ENCODE measurements at regions not wholly inside any gene's neighbourhood (a gene's known extent, or its start where the extent isn't known, plus 50 kb on each side); places are given as distances from the start of the nearest gene placed in this dataset.
"Not testable (repeated sequence)": the region's sequence is repeated elsewhere in the genome, so short reads cannot be mapped to it uniquely, and the experiment has no call there.

GRCh38 chrX:125378205-125378604 lies 58.5 kb downstream of the TEX13C start:
- no peak for DNase-seq (ENCODE audit: low spot score)

- DNase-seq (ENCODE audit: low spot score), result no peak
Observed at GRCh38 chrX:125378770-125379169, 59.1 kb downstream of the TEX13C start.

GRCh38 chrX:125382148-125382628 lies 62.5 kb downstream of the TEX13C start:
- no peak for DNase-seq (ENCODE audit: low spot score)

- no peak for DNase-seq (ENCODE audit: low spot score)
Observed at GRCh38 chrX:125382889-125383288, 63.2 kb downstream of the TEX13C start.

GRCh38 chrX:125384867-125385266 lies 65.2 kb downstream of the TEX13C start:
- DNase-seq (ENCODE audit: low spot score), result no peak

- DNase-seq (ENCODE audit: low spot score), result no peak
Observed at GRCh38 chrX:125387945-125388344, 68.3 kb downstream of the TEX13C start.

GRCh38 chrX:125394449-125394848 lies 74.8 kb downstream of the TEX13C start:
- DNase-seq (ENCODE audit: low spot score), result no peak

- DNase-seq (ENCODE audit: low spot score), result no peak
Observed at GRCh38 chrX:125395626-125396025, 76.0 kb downstream of the TEX13C start.

GRCh38 chrX:125398959-125399440 lies 79.3 kb downstream of the TEX13C start:
- no peak for DNase-seq (ENCODE audit: low spot score)

GRCh38 chrX:125402807-125403206 lies 83.1 kb downstream of the TEX13C start:
- DNase-seq (ENCODE audit: low spot score), result no peak

- DNase-seq (ENCODE audit: low spot score), result no peak
Observed at GRCh38 chrX:125404667-125405160, 85.0 kb downstream of the TEX13C start.

- DNase-seq (ENCODE audit: low spot score), result no peak
Observed at GRCh38 chrX:125405339-125405738, 85.7 kb downstream of the TEX13C start.

- no peak for DNase-seq (ENCODE audit: low spot score)
Observed at GRCh38 chrX:125407314-125407713, 87.6 kb downstream of the TEX13C start.

- no peak for DNase-seq (ENCODE audit: low spot score)
Observed at GRCh38 chrX:125420809-125421208, 101.1 kb downstream of the TEX13C start.

GRCh38 chrX:125422986-125423385 lies 103.3 kb downstream of the TEX13C start:
- DNase-seq (ENCODE audit: low spot score), result no peak

GRCh38 chrX:125424536-125424935 lies 104.9 kb downstream of the TEX13C start:
- no peak for DNase-seq (ENCODE audit: low spot score)

GRCh38 chrX:125436855-125437254 lies 117.2 kb downstream of the TEX13C start:
- DNase-seq (ENCODE audit: low spot score), result no peak

- no peak for DNase-seq (ENCODE audit: low spot score)
Observed at GRCh38 chrX:125439194-125439849, 119.7 kb downstream of the TEX13C start.

GRCh38 chrX:125444659-125445058 lies 125.0 kb downstream of the TEX13C start:
- no peak for DNase-seq (ENCODE audit: low spot score)

GRCh38 chrX:125475482-125475881 lies 155.8 kb downstream of the TEX13C start:
- DNase-seq (ENCODE audit: low spot score), result no peak

GRCh38 chrX:125492439-125492838 lies 172.8 kb downstream of the TEX13C start:
- no peak for DNase-seq (ENCODE audit: low spot score)

GRCh38 chrX:125493004-125493403 lies 173.3 kb downstream of the TEX13C start:
- DNase-seq (ENCODE audit: low spot score), result not testable (repeated sequence)

- DNase-seq (ENCODE audit: low spot score), result no peak
Observed at GRCh38 chrX:125497667-125498066, 178.0 kb downstream of the TEX13C start.

GRCh38 chrX:125503769-125504168 lies 184.1 kb downstream of the TEX13C start:
- no peak for DNase-seq (ENCODE audit: low spot score)
